Activated T-helper 1 cell treated with anti-CD3 and anti-CD28 coated beads, Interleukin-12 subunit alpha, Interleukin-12 subunit beta, Interleukin-2, Interleukin-4 antibody, amounts not matched to agents 30 ng/mL and 10 ng/mL and 1 ng/mL, durations not matched to agents 14 hours and 24 hours and 36 hours (primary cell): ENCODE measurements at regions not wholly inside any gene's neighbourhood (a gene's known extent, or its start where the extent isn't known, plus 50 kb on each side); places are given as distances from the start of the nearest gene placed in this dataset.
"Not testable (repeated sequence)": the region's sequence is repeated elsewhere in the genome, so short reads cannot be mapped to it uniquely, and the experiment has no call there.

Experiments
- DNase-seq: peaks from one replicate; pipeline ENCODE4 v3.0.0; 2021; ENCODE audit warnings: low spot score
- H3K27ac Mint-ChIP-seq: one replicate; pipeline ENCODE4 v1.8.0; 2021; ENCODE audit warnings: mild to moderate bottlenecking, mixed read lengths
- H3K27me3 Mint-ChIP-seq: one replicate; pipeline ENCODE4 v1.8.0; 2022; ENCODE audit warnings: mild to moderate bottlenecking, moderate library complexity, mixed read lengths; ENCODE audit not compliant: insufficient read depth
- H3K36me3 Mint-ChIP-seq: one replicate; pipeline ENCODE4 v1.8.0; 2021; ENCODE audit warnings: low read depth, mixed read lengths
- H3K4me1 Mint-ChIP-seq: one replicate; pipeline ENCODE4 v1.8.0; 2021; ENCODE audit warnings: low read depth, mixed read lengths
- H3K4me3 Mint-ChIP-seq: one replicate; pipeline ENCODE4 v1.8.0; 2021; ENCODE audit warnings: mild to moderate bottlenecking, moderate library complexity, mixed read lengths
- H3K9me3 Mint-ChIP-seq: one replicate; pipeline ENCODE4 v1.8.0; 2021; ENCODE audit warnings: mixed read lengths
- intact Hi-C: fragments of 100-400 bp; cut with micrococcal nuclease; formaldehyde crosslinking; loops from one replicate; pipeline ENCODE4 v1.15.1; 2024

GRCh38 chr11:55431541-55431940 lies 63.8 kb downstream of the OR4A15 start:
- H3K4me1 Mint-ChIP-seq, H3K36me3 Mint-ChIP-seq, intact Hi-C loops, H3K27ac Mint-ChIP-seq, H3K27me3 Mint-ChIP-seq, H3K4me3 Mint-ChIP-seq, DNase-seq: not testable (repeated sequence)
- peaks cover 28% of the 10 kb centered on the region for H3K9me3 Mint-ChIP-seq

DNA sequence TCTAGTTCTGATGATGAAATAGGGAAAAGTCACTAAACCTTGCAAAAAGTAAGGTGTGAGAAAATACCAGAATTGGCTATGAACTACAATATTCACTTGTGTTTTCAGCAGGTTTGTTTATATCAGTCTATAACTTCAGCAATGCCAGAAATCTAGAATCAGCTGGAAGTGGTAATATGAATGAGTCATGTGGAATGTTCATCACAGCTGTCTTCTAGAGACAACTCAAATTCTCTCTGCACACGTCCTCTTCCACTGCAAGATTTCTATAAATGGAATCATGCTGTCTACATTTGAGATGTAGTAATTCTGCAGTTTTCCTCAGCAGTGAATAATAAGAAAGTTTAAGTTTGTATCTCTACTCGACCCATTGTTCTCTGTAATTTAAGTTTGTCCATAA lies 89.9 kb downstream of the OR4A15 start:
- Mint-ChIP-seq H3K27ac (no peak overlapping the region), H3K9me3 (peaks cover 33% of the 10 kb centered on the region), H3K4me3 (no peak overlapping the region), H3K27me3 (no peaks in the 10 kb centered on the region), H3K36me3 (no peaks in the 10 kb centered on the region), H3K4me1 (no peaks in the 10 kb centered on the region)
- intact Hi-C loops = no loop called here
- DNase-seq = no peak

DNA sequence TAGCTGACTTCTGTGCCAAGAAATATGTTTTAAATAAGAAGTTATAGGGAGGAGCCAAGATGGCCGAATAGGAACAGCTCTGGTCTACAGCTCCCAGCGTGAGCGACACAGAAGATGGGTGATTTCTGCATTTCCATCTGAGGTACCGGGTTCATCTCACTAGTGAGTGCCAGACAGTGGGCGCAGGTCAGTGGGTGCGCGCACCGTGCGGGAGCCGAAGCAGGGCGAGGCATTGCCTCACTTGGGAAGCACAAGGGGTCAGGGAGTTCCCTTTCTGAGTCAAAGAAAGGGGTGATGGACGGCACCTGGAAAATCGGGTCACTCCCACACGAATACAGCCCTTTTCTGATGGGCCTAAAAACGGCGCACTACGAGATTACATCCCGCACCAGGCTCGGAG lies 92.1 kb downstream of the OR4A15 start:
- intact Hi-C loops, H3K27ac Mint-ChIP-seq, H3K27me3 Mint-ChIP-seq, H3K36me3 Mint-ChIP-seq, DNase-seq, H3K4me1 Mint-ChIP-seq, H3K4me3 Mint-ChIP-seq: not testable (repeated sequence)
- peaks cover 29% of the 10 kb centered on the region for H3K9me3 Mint-ChIP-seq

DNA sequence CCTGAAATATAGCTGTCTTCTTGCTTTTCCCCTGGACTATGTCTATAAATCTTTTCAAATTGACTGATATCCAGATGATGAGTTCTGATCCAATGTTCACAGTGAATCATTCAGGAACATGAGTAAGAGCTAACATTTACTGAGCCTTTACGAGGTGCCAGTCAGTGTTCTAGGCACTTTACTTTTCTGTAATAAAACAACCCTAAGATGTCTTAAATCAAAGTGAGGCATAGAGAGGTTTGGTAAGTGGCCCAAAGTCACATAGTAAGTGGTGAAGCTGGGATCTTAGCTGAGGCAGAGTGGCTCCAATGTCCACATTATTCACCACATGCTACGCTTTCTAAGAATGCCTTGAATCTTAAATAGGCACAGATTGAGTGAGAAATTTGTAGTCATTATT lies 79.9 kb upstream of the OR4C15 start:
- Mint-ChIP-seq H3K4me1 (no peaks in the 10 kb centered on the region), H3K9me3 (peaks cover 28% of the 10 kb centered on the region), H3K4me3 (no peak overlapping the region), H3K27me3 (no peaks in the 10 kb centered on the region), H3K36me3 (no peaks in the 10 kb centered on the region), H3K27ac (no peak overlapping the region)
- intact Hi-C loops = no loop called here
- DNase-seq = no peak

- H3K27me3 Mint-ChIP-seq = no peaks in the 10 kb centered on the region
- intact Hi-C loops = no loop called here
- peaks cover 38% of the 10 kb centered on the region for H3K9me3 Mint-ChIP-seq
- no peak overlapping the region for H3K4me3 Mint-ChIP-seq
- no peaks in the 10 kb centered on the region for H3K4me1 Mint-ChIP-seq
- H3K27ac Mint-ChIP-seq = no peak overlapping the region
- no peaks in the 10 kb centered on the region for H3K36me3 Mint-ChIP-seq
- no peak for DNase-seq
Observed at GRCh38 chr11:55481416-55481815, 72.9 kb upstream of the OR4C15 start.

DNA sequence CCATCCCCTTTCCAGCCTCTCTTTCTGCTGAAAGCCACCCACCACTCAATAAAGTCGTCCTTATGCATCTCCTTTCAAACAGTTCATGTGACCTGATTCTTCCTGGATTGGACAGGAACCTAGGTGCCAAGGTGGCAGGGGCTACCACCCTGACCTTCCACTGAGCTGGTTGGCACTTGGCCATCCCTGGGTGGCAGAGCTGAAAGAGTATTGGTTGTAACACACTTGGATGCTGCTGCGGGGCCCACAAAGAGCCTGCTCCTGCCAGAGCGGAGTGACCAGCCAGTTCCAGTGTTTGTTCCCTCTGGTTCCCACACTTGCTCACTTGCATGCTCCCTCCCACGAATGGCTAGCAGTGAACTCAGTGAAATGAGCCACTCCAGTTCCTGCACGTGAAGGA lies 57.2 kb upstream of the OR4C15 start:
- Mint-ChIP-seq H3K9me3 (peaks cover 52% of the 10 kb centered on the region), H3K36me3 (no peaks in the 10 kb centered on the region), H3K27ac (no peak overlapping the region), H3K4me1 (no peaks in the 10 kb centered on the region), H3K4me3 (no peak overlapping the region), H3K27me3 (no peaks in the 10 kb centered on the region)
- no peak for DNase-seq
- intact Hi-C loops = no loop called here

GRCh38 chr11:55501014-55501413 lies 53.3 kb upstream of the OR4C15 start:
- Mint-ChIP-seq H3K9me3 (peaks cover 41% of the 10 kb centered on the region), H3K36me3 (no peaks in the 10 kb centered on the region), H3K27me3 (no peaks in the 10 kb centered on the region), H3K27ac (no peak overlapping the region), H3K4me3 (no peak overlapping the region), H3K4me1 (no peaks in the 10 kb centered on the region)
- intact Hi-C loops = no loop called here
- DNase-seq = no peak

- no peaks in the 10 kb centered on the region for H3K4me1 Mint-ChIP-seq
- intact Hi-C loops = no loop called here
- H3K4me3 Mint-ChIP-seq = no peak overlapping the region
- no peak overlapping the region for H3K27ac Mint-ChIP-seq
- no peak for DNase-seq
- H3K36me3 Mint-ChIP-seq = no peaks in the 10 kb centered on the region
- no peaks in the 10 kb centered on the region for H3K27me3 Mint-ChIP-seq
- H3K9me3 Mint-ChIP-seq = peaks cover 28% of the 10 kb centered on the region
Observed at GRCh38 chr11:55503449-55503848, 50.8 kb upstream of the OR4C15 start.
